HUES64 (cell line): ENCODE measurements at regions not wholly inside any gene's neighbourhood (a gene's known extent, or its start where the extent isn't known, plus 50 kb on each side); places are given as distances from the start of the nearest gene placed in this dataset.

Source experiments
- H3K27ac ChIP-seq: 2 replicates; pipeline ENCODE4 v1.7.0; 2013; ENCODE audit warnings: low read depth, low read length, inconsistent platforms
- H3K27me3 ChIP-seq: 2 replicates; pipeline ENCODE4 v1.6.1; 2013; ENCODE audit warnings: mild to moderate bottlenecking, low read length; ENCODE audit not compliant: insufficient read depth
- H3K36me3 ChIP-seq: 2 replicates; pipeline ENCODE4 v1.6.1; 2013; ENCODE audit warnings: mild to moderate bottlenecking, low read length; ENCODE audit not compliant: insufficient read depth
- H3K4me1 ChIP-seq: 2 replicates; pipeline ENCODE4 v1.6.1; 2013; ENCODE audit warnings: mild to moderate bottlenecking, low read length, moderate library complexity; ENCODE audit not compliant: insufficient read depth
- H3K4me3 ChIP-seq: 2 replicates; pipeline ENCODE4 v1.5.1; 2013; ENCODE audit warnings: mild to moderate bottlenecking, low read length, moderate library complexity
- H3K9ac ChIP-seq: 2 replicates; pipeline ENCODE4 v1.6.1; 2013; ENCODE audit warnings: mild to moderate bottlenecking, low read depth, low read length
- H3K9me3 ChIP-seq: 2 replicates; pipeline ENCODE4 v1.6.1; 2013; ENCODE audit warnings: low read depth, low read length; ENCODE audit not compliant: insufficient read depth
- WGBS: fragments of 150-250, 120-280 bp; methylation state at CpG from one replicate; pipeline ENCODE4 v1.1.7; 2013; ENCODE audit warnings: missing lambda C conversion rate; 5-methylcytosine and 5-hydroxymethylcytosine counted together

- H3K9ac ChIP-seq: no peak overlapping the region
- no peaks in the 10 kb centered on the region for H3K36me3 ChIP-seq
- H3K9me3 ChIP-seq: no peaks in the 10 kb centered on the region
- no peaks in the 10 kb centered on the region for H3K27me3 ChIP-seq
- H3K27ac ChIP-seq: no peak overlapping the region
- no peaks in the 10 kb centered on the region for H3K4me1 ChIP-seq
- WGBS: 0% methylated on average over 1 of the region's 3 CpGs
- H3K4me3 ChIP-seq: no peak overlapping the region
Observed at GRCh38 chr4:32243926-32244325, 1523.8 kb downstream of the PCDH7 start.

- Histone ChIP-seq H3K9me3 (no peaks in the 10 kb centered on the region), H3K27me3 (no peaks in the 10 kb centered on the region), H3K4me3 (no peak overlapping the region), H3K9ac (no peak overlapping the region), H3K4me1 (no peaks in the 10 kb centered on the region), H3K36me3 (no peaks in the 10 kb centered on the region), H3K27ac (no peak overlapping the region)
- 50% methylated on average over 2 of the region's 2 CpGs for WGBS
Observed at GRCh38 chr4:32249040-32249439, 1528.9 kb downstream of the PCDH7 start.

- WGBS: 88% methylated on average over 1 of the region's 1 CpG
- Histone ChIP-seq H3K36me3 (no peaks in the 10 kb centered on the region), H3K9ac (no peak overlapping the region), H3K9me3 (no peaks in the 10 kb centered on the region), H3K4me1 (no peaks in the 10 kb centered on the region), H3K27ac (no peak overlapping the region), H3K4me3 (no peak overlapping the region), H3K27me3 (no peaks in the 10 kb centered on the region)
Observed at GRCh38 chr4:32251126-32251525, 1531.0 kb downstream of the PCDH7 start.

- H3K4me1 ChIP-seq: no peaks in the 10 kb centered on the region
- WGBS: 84% methylated on average over 2 of the region's 2 CpGs
Observed at GRCh38 chr4:32251926-32252325, 1531.8 kb downstream of the PCDH7 start.

GRCh38 chr4:32254216-32254615, 1534.0 kb downstream of the PCDH7 start:
- H3K9ac ChIP-seq: no peak overlapping the region
- H3K9me3 ChIP-seq: no peaks in the 10 kb centered on the region
- no peaks in the 10 kb centered on the region for H3K36me3 ChIP-seq
- H3K4me3 ChIP-seq: no peak overlapping the region
- WGBS: 92% methylated on average over 1 of the region's 3 CpGs
- no peak overlapping the region for H3K27ac ChIP-seq
- no peaks in the 10 kb centered on the region for H3K27me3 ChIP-seq
- no peaks in the 10 kb centered on the region for H3K4me1 ChIP-seq

More at GRCh38 chr4:32251926-32252325, 1531.8 kb downstream of the PCDH7 start:
- Histone ChIP-seq H3K9ac (no peak overlapping the region), H3K4me3 (no peak overlapping the region), H3K36me3 (no peaks in the 10 kb centered on the region), H3K27me3 (no peaks in the 10 kb centered on the region), H3K27ac (no peak overlapping the region), H3K9me3 (no peaks in the 10 kb centered on the region)

GRCh38 chr4:32258986-32259385, 1538.8 kb downstream of the PCDH7 start:
- H3K27ac ChIP-seq: no peak overlapping the region
- 100% methylated on average over 1 of the region's 2 CpGs for WGBS
- no peaks in the 10 kb centered on the region for H3K27me3 ChIP-seq
- H3K36me3 ChIP-seq: no peaks in the 10 kb centered on the region
- H3K9me3 ChIP-seq: no peaks in the 10 kb centered on the region
- no peak overlapping the region for H3K4me3 ChIP-seq
- H3K4me1 ChIP-seq: no peaks in the 10 kb centered on the region
- no peak overlapping the region for H3K9ac ChIP-seq

- 93% methylated on average over 9 of the region's 9 CpGs for WGBS
- no peak overlapping the region for H3K9ac ChIP-seq
- H3K36me3 ChIP-seq: no peaks in the 10 kb centered on the region
- no peaks in the 10 kb centered on the region for H3K9me3 ChIP-seq
- no peak overlapping the region for H3K27ac ChIP-seq
- no peaks in the 10 kb centered on the region for H3K4me1 ChIP-seq
- no peaks in the 10 kb centered on the region for H3K27me3 ChIP-seq
- no peak overlapping the region for H3K4me3 ChIP-seq
Observed at GRCh38 chr4:32261196-32261595, 1541.0 kb downstream of the PCDH7 start.

GRCh38 chr4:32268863-32269262, 1548.7 kb downstream of the PCDH7 start:
- WGBS: no CpG with 5 or more reads among the region's 1 CpG
- Histone ChIP-seq H3K27ac (no peak overlapping the region), H3K27me3 (no peaks in the 10 kb centered on the region), H3K36me3 (no peaks in the 10 kb centered on the region), H3K4me1 (no peaks in the 10 kb centered on the region), H3K9me3 (0 out of 2 replicates have a peak, but pooled peaks cover 4% of the 10 kb centered on the region), H3K9ac (no peak overlapping the region), H3K4me3 (no peak overlapping the region)

- Histone ChIP-seq H3K4me3 (no peak overlapping the region), H3K9me3 (peaks cover 20% of the 10 kb centered on the region), H3K27me3 (no peaks in the 10 kb centered on the region), H3K9ac (no peak overlapping the region), H3K36me3 (no peaks in the 10 kb centered on the region), H3K4me1 (no peaks in the 10 kb centered on the region), H3K27ac (no peak overlapping the region)
- WGBS: 89% methylated on average over 1 of the region's 1 CpG
Observed at GRCh38 chr4:32290102-32290501, 1569.9 kb downstream of the PCDH7 start.

GRCh38 chr4:32318926-32319325, 1598.8 kb downstream of the PCDH7 start:
- H3K4me3 ChIP-seq: no peak overlapping the region
- H3K27me3 ChIP-seq: no peaks in the 10 kb centered on the region
- WGBS: 97% methylated on average over 7 of the region's 7 CpGs
- H3K9me3 ChIP-seq: peaks cover 14% of the 10 kb centered on the region
- no peak overlapping the region for H3K9ac ChIP-seq
- no peak overlapping the region for H3K27ac ChIP-seq
- H3K4me1 ChIP-seq: no peaks in the 10 kb centered on the region
- no peaks in the 10 kb centered on the region for H3K36me3 ChIP-seq

- H3K27ac ChIP-seq: no peak overlapping the region
- H3K4me3 ChIP-seq: no peak overlapping the region
- peaks cover 14% of the 10 kb centered on the region for H3K9me3 ChIP-seq
- H3K27me3 ChIP-seq: no peaks in the 10 kb centered on the region
- no peak overlapping the region for H3K9ac ChIP-seq
- 93% methylated on average over 2 of the region's 3 CpGs for WGBS
- H3K36me3 ChIP-seq: no peaks in the 10 kb centered on the region
- no peaks in the 10 kb centered on the region for H3K4me1 ChIP-seq
Observed at GRCh38 chr4:32321421-32321820, 1601.3 kb downstream of the PCDH7 start.

GRCh38 chr4:32334759-32335158, 1614.6 kb downstream of the PCDH7 start:
- Histone ChIP-seq H3K27ac (no peak overlapping the region), H3K36me3 (no peaks in the 10 kb centered on the region), H3K4me1 (no peaks in the 10 kb centered on the region), H3K9me3 (no peaks in the 10 kb centered on the region), H3K27me3 (no peaks in the 10 kb centered on the region), H3K4me3 (no peak overlapping the region), H3K9ac (no peak overlapping the region)
- no CpG with 5 or more reads among the region's 1 CpG for WGBS
